GM12891 (cell line): ENCODE measurements at regions not wholly inside any gene's neighbourhood (a gene's known extent, or its start where the extent isn't known, plus 50 kb on each side); places are given as distances from the start of the nearest gene placed in this dataset.

Source experiments
- POLR2A ChIP-seq: IDR thresholded peaks from 2 replicates; pipeline ENCODE4 v1.6.1; 2011; ENCODE audit warnings: low read depth, low read length, control low read depth
- POLR2AphosphoS5 ChIP-seq: IDR thresholded peaks from 2 replicates; pipeline ENCODE4 v1.6.1; 2011; ENCODE audit warnings: low read depth, low read length, control low read depth
- TAF1 ChIP-seq: IDR thresholded peaks from 2 replicates; pipeline ENCODE4 v1.6.1; 2011; ENCODE audit warnings: low read depth, low read length, control low read depth

- TF ChIP-seq POLR2A (no peak), POLR2AphosphoS5 (no peak), TAF1 (no peak)
Measured at GRCh38 chr4:29199485-29199884, 1520.7 kb upstream of the PCDH7 start.
